ENCODE measurements at regions not wholly inside any gene's neighbourhood (a gene's known extent, or its start where the extent isn't known, plus 50 kb on each side); places are given as distances from the start of the nearest gene placed in this dataset.

DNA sequence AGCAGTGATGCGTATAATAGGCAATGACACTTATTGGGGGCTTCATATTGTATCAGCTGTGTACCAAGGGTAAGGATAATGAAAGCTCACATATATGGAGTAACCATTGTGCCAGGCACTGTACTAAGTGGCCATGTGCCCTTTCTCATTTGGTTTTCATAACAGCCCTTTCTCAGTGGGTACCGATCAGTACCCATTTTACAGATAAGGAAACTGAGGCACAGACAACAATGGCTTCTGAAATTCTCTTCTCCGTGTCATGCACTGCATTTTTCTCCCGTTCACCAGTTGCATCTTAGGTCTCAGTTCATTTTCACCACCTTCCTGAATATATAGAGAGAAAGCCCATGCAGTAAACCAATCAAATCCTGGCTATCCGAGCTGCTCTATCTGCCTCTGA, 216.7 kb upstream of the RBFOX1 start:
- DNase-seq (ENCODE audit: low read depth in 4 of 6, low spot score in 6 of 6), result no peak
- 85% methylated on average over 4 of the region's 5 CpGs for WGBS (ENCODE audit: insufficient coverage)
- Histone ChIP-seq H3K27ac (ENCODE audit: low read depth, low read length) (no peak overlapping the region), H3K4me1 (ENCODE audit: control insufficient read depth, insufficient read depth, low read length) (no peaks in the 10 kb centered on the region), H3K4me3 (ENCODE audit: low read depth, low read length) (no peak overlapping the region), H3K36me3 (ENCODE audit: control insufficient read depth, insufficient read depth, low read length) (no peaks in the 10 kb centered on the region), H3K27me3 (ENCODE audit: control insufficient read depth, insufficient read depth, low read length) (no peaks in the 10 kb centered on the region), H3K9me3 (ENCODE audit: control insufficient read depth, insufficient read depth, low read length) (no peaks in the 10 kb centered on the region)

DNA sequence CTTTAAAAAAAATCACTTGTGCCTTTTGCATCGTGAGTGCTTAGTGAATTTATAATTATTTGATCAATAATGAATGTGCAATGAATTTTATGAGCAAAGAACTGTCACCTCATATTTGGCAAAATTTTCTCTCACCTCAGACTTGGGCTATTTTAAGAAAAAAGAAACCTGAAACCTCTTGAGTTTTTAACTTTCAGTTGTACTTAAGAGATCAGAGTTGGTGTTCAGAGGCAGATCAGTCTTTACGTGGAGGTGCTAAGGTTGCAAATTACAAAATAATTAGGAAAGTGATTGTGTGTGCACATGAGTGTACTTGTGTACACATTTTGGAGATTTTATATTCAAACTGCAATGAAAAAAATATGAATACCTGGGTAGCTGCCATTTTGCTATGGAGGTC, 218.7 kb upstream of the RBFOX1 start:
- H3K4me1 ChIP-seq (ENCODE audit: control insufficient read depth, insufficient read depth, low read length), result no peaks in the 10 kb centered on the region
- no peak overlapping the region for H3K4me3 ChIP-seq (ENCODE audit: low read depth, low read length)
- no peaks in the 10 kb centered on the region for H3K9me3 ChIP-seq (ENCODE audit: control insufficient read depth, insufficient read depth, low read length)
- H3K27me3 ChIP-seq (ENCODE audit: control insufficient read depth, insufficient read depth, low read length), result no peaks in the 10 kb centered on the region
- DNase-seq (ENCODE audit: low read depth in 4 of 6, low spot score in 6 of 6), result no peak
- no peaks in the 10 kb centered on the region for H3K36me3 ChIP-seq (ENCODE audit: control insufficient read depth, insufficient read depth, low read length)
- H3K27ac ChIP-seq (ENCODE audit: low read depth, low read length), result no peak overlapping the region
- 88% methylated on average over 1 of the region's 2 CpGs for WGBS (ENCODE audit: insufficient coverage)

DNA sequence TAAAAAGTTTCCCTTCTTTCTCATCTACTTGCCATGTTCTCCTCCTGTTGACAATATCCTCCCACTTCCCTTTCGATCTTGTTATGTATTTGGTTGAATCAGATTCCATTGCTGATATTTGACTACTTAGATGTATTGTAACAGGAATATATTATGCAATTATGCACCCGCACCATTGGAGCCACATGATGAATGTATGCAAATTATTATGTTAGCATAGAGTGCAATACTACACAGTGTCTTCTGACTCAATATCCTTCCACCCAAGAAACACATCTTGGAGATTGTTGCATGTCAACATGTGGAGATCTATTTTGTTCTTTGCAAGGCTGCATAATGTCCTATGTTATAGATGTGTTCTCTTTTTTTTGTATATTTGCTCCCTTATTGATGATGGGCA, 219.2 kb upstream of the RBFOX1 start:
- Histone ChIP-seq H3K27me3 (ENCODE audit: control insufficient read depth, insufficient read depth, low read length) (no peaks in the 10 kb centered on the region), H3K9me3 (ENCODE audit: control insufficient read depth, insufficient read depth, low read length) (no peaks in the 10 kb centered on the region), H3K4me1 (ENCODE audit: control insufficient read depth, insufficient read depth, low read length) (no peaks in the 10 kb centered on the region), H3K4me3 (ENCODE audit: low read depth, low read length) (no peak overlapping the region), H3K36me3 (ENCODE audit: control insufficient read depth, insufficient read depth, low read length) (no peaks in the 10 kb centered on the region), H3K27ac (ENCODE audit: low read depth, low read length) (no peak overlapping the region)
- DNase-seq (ENCODE audit: low read depth in 4 of 6, low spot score in 6 of 6), result no peak
- WGBS (ENCODE audit: insufficient coverage), result no CpG with 5 or more reads among the region's 2 CpGs

DNA sequence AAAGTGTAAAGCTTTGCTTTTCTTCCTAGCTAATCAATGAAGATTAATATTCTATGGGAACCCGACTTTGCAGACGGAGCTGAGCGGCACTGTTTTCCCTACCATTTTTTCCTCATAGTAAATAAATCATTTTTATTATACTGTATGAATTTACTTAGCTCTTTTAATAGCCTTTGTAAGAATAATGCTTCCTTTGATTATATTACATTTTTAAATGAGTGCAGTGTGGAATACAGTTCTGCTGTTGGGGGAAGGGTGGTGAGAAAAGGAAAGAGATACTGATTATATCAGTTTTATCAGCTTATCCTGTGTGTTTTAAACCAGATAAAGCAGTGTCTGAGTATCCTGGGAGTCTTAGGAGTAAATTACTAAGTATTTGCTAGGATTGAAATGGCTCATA, 221.4 kb upstream of the RBFOX1 start:
- Histone ChIP-seq H3K36me3 (ENCODE audit: control insufficient read depth, insufficient read depth, low read length) (no peaks in the 10 kb centered on the region), H3K4me1 (ENCODE audit: control insufficient read depth, insufficient read depth, low read length) (no peaks in the 10 kb centered on the region), H3K9me3 (ENCODE audit: control insufficient read depth, insufficient read depth, low read length) (no peaks in the 10 kb centered on the region), H3K27ac (ENCODE audit: low read depth, low read length) (no peak overlapping the region), H3K4me3 (ENCODE audit: low read depth, low read length) (no peak overlapping the region), H3K27me3 (ENCODE audit: control insufficient read depth, insufficient read depth, low read length) (no peaks in the 10 kb centered on the region)
- DNase-seq (ENCODE audit: low read depth in 4 of 6, low spot score in 6 of 6), result peak in 1 of 6 donors; percentile 71
- no CpG with 5 or more reads among the region's 3 CpGs for WGBS (ENCODE audit: insufficient coverage)

DNA sequence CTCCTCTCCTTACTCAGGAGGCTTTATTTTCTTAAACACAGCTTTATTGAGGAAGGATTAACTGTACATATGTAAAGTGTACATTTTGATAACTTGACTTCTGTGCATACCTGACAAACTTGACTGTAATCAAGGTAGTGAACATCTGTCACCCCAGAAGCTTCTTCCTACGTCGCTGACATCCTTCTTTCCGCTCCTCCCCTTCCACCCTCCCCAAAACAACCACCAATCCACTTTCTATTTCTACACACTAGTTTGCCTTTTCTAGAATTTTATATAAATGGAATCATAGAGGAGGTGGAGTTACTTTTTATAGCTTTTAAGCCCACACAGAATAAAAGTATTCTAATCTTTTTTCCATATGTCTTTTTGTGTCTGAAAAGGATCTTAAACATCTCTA, 225.2 kb upstream of the RBFOX1 start:
- no peaks in the 10 kb centered on the region for H3K36me3 ChIP-seq (ENCODE audit: control insufficient read depth, insufficient read depth, low read length)
- H3K27ac ChIP-seq (ENCODE audit: low read depth, low read length), result no peak overlapping the region
- no CpG with 5 or more reads among the region's 3 CpGs for WGBS (ENCODE audit: insufficient coverage)
- no peaks in the 10 kb centered on the region for H3K9me3 ChIP-seq (ENCODE audit: control insufficient read depth, insufficient read depth, low read length)
- no peak for DNase-seq (ENCODE audit: low read depth in 4 of 6, low spot score in 6 of 6)
- no peaks in the 10 kb centered on the region for H3K27me3 ChIP-seq (ENCODE audit: control insufficient read depth, insufficient read depth, low read length)
- H3K4me3 ChIP-seq (ENCODE audit: low read depth, low read length), result no peak overlapping the region
- H3K4me1 ChIP-seq (ENCODE audit: control insufficient read depth, insufficient read depth, low read length), result no peaks in the 10 kb centered on the region

DNA sequence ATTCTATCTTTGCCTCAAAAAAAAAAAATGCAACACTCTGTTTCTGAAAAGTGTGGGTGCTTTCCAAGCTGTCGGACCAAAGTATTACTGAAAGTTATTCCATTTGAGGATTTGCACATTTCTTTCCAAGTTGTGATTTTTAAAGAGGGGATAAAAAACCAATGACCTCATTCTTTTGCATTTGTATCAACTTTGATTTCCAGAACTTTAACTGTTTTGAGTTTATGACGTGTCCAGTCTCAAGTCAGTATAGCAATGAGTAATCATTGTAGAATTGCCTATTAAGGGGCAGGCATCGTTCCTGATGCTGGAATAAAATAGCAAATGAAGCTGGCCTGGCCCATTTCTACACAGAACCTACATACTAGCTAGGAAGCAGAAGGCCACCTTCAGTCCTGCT, 229.6 kb upstream of the RBFOX1 start:
- no peaks in the 10 kb centered on the region for H3K27me3 ChIP-seq (ENCODE audit: control insufficient read depth, insufficient read depth, low read length)
- no peaks in the 10 kb centered on the region for H3K4me1 ChIP-seq (ENCODE audit: control insufficient read depth, insufficient read depth, low read length)
- no peak overlapping the region for H3K27ac ChIP-seq (ENCODE audit: low read depth, low read length)
- no peaks in the 10 kb centered on the region for H3K9me3 ChIP-seq (ENCODE audit: control insufficient read depth, insufficient read depth, low read length)
- DNase-seq (ENCODE audit: low read depth in 4 of 6, low spot score in 6 of 6), result no peak
- no peaks in the 10 kb centered on the region for H3K36me3 ChIP-seq (ENCODE audit: control insufficient read depth, insufficient read depth, low read length)
- no peak overlapping the region for H3K4me3 ChIP-seq (ENCODE audit: low read depth, low read length)
- WGBS (ENCODE audit: insufficient coverage), result no CpG with 5 or more reads among the region's 3 CpGs

DNA sequence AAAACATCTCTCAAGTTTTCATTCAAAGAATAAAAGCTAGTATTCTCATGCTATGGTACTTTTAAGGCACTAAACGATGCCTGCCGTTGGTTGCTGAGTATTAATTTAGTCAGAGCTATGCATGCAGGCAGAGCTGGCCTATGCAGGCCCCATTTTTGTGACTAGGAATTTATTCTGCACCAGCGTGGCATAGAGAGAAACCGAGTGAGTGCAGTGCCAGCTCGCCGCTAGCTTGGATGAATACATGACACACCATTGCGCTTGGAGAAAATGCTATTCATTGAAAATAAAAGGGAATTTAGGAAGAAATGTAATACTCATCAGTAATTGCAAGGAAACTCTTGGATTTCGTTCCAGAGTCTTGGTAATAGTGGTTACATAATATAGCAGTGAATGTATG, 231.6 kb upstream of the RBFOX1 start:
- no peak overlapping the region for H3K4me3 ChIP-seq (ENCODE audit: low read depth, low read length)
- no peak overlapping the region for H3K27ac ChIP-seq (ENCODE audit: low read depth, low read length)
- H3K9me3 ChIP-seq (ENCODE audit: control insufficient read depth, insufficient read depth, low read length), result no peaks in the 10 kb centered on the region
- DNase-seq (ENCODE audit: low read depth in 4 of 6, low spot score in 6 of 6), result no peak
- no peaks in the 10 kb centered on the region for H3K27me3 ChIP-seq (ENCODE audit: control insufficient read depth, insufficient read depth, low read length)
- 63% methylated on average over 8 of the region's 8 CpGs for WGBS (ENCODE audit: insufficient coverage)
- H3K36me3 ChIP-seq (ENCODE audit: control insufficient read depth, insufficient read depth, low read length), result no peaks in the 10 kb centered on the region
- H3K4me1 ChIP-seq (ENCODE audit: control insufficient read depth, insufficient read depth, low read length), result no peaks in the 10 kb centered on the region

DNA sequence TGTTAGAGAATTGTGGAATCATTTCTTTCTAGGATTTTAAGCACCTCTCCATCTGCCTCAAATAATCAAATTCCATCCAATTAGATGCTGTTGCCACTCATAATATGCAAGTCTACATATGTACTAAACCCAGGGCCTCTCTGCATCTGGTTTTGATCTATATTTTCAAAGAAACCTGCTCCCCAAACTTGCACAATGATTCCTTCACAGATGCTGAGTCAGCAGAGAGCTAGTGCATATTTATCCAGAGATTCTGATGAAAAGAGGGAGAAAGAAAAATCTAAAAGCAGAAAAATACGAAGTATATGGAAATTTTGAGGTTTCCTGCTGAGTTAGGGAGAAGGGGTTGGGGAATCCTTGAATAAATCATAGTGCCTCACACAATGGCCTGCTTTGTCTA, 235.1 kb upstream of the RBFOX1 start:
- H3K27me3 ChIP-seq (ENCODE audit: control insufficient read depth, insufficient read depth, low read length), result no peaks in the 10 kb centered on the region
- no peaks in the 10 kb centered on the region for H3K36me3 ChIP-seq (ENCODE audit: control insufficient read depth, insufficient read depth, low read length)
- no peak overlapping the region for H3K4me3 ChIP-seq (ENCODE audit: low read depth, low read length)
- no peak overlapping the region for H3K27ac ChIP-seq (ENCODE audit: low read depth, low read length)
- no peaks in the 10 kb centered on the region for H3K4me1 ChIP-seq (ENCODE audit: control insufficient read depth, insufficient read depth, low read length)
- no peaks in the 10 kb centered on the region for H3K9me3 ChIP-seq (ENCODE audit: control insufficient read depth, insufficient read depth, low read length)
- WGBS (ENCODE audit: insufficient coverage), result 0% methylated on average over 1 of the region's 1 CpG
- DNase-seq (ENCODE audit: low read depth in 4 of 6, low spot score in 6 of 6), result no peak

DNA sequence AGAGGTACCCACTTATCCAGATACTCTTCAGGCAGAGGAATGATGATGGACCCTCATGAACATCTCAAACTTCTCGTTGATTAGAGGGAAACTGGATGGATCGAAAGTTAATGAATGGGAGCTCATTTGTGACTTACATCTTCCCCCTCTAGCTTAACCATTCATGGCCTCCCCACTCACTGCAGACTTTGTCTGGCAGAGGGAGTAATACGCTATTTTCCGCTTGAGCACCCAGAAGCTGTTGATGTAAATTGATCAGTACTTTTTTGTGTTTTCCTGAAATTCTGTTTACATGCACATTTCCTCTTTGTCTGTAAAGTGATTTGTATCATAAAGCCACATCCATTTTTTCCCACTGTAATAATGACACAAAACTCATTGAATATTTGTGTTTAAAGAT, 239.1 kb upstream of the RBFOX1 start:
- DNase-seq (ENCODE audit: low read depth in 4 of 6, low spot score in 6 of 6), result peak in 1 of 6 donors; percentile 49
- no peaks in the 10 kb centered on the region for H3K36me3 ChIP-seq (ENCODE audit: control insufficient read depth, insufficient read depth, low read length)
- peaks cover 6% of the 10 kb centered on the region for H3K27me3 ChIP-seq (ENCODE audit: control insufficient read depth, insufficient read depth, low read length)
- WGBS (ENCODE audit: insufficient coverage), result no CpG with 5 or more reads among the region's 4 CpGs
- H3K4me3 ChIP-seq (ENCODE audit: low read depth, low read length), result no peak overlapping the region
- H3K9me3 ChIP-seq (ENCODE audit: control insufficient read depth, insufficient read depth, low read length), result no peaks in the 10 kb centered on the region
- no peaks in the 10 kb centered on the region for H3K4me1 ChIP-seq (ENCODE audit: control insufficient read depth, insufficient read depth, low read length)
- H3K27ac ChIP-seq (ENCODE audit: low read depth, low read length), result no peak overlapping the region

DNA sequence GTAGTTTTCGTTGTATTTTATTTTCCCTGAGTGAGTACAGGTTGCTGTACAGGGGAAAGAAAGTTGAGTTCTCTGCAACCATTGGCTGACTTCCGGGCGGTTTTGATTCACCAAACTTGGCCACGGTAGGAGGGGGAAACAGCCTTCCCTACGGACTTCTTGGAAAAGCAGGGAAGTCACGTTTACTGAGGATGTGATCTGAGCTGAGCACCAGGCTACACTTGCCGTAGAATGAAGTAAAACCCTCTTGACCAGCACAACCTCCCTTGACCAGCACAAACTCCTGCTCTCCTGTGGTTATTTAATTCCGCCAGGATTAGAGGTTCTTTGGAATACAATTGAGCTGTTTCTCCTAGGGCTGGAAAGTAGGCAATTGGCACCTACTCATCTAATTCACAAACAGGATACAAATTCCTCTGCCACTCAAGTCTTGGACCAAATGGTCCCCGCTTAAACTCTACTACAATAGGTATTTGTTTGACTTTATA, 242.0 kb upstream of the RBFOX1 start:
- no peak for DNase-seq (ENCODE audit: low read depth in 4 of 6, low spot score in 6 of 6)
- H3K9me3 ChIP-seq (ENCODE audit: control insufficient read depth, insufficient read depth, low read length), result no peaks in the 10 kb centered on the region
- no peak overlapping the region for H3K27ac ChIP-seq (ENCODE audit: low read depth, low read length)
- no peaks in the 10 kb centered on the region for H3K36me3 ChIP-seq (ENCODE audit: control insufficient read depth, insufficient read depth, low read length)
- WGBS (ENCODE audit: insufficient coverage), result 44% methylated on average over 2 of the region's 9 CpGs
- H3K4me3 ChIP-seq (ENCODE audit: low read depth, low read length), result no peak overlapping the region
- H3K4me1 ChIP-seq (ENCODE audit: control insufficient read depth, insufficient read depth, low read length), result peaks cover 7% of the 10 kb centered on the region
- peaks cover 6% of the 10 kb centered on the region for H3K27me3 ChIP-seq (ENCODE audit: control insufficient read depth, insufficient read depth, low read length)
